ENCODE measurements at regions not wholly inside any gene's neighbourhood (a gene's known extent, or its start where the extent isn't known, plus 50 kb on each side); places are given as distances from the start of the nearest gene placed in this dataset.
"Not testable (repeated sequence)": the region's sequence is repeated elsewhere in the genome, so short reads cannot be mapped to it uniquely, and the experiment has no call there.

DNA sequence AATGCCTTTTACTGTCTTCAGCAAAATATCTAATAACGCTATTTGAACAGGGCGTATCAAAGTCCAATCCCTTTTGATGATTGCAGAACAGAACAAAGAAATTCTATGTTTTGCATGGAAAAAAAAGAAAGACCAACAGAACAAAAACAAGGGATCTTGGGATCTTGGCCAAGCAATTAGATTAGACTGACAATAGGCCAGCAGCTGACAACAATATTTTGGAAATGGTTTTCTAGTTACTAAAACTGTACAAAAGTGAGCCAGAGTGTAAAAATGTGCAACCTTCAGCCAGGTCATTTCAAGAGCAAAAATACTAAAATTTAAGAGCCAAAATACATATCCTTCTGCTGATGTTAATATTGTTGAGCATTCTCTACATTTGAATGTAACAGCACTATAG lies 716.5 kb upstream of the KCND2 start:
- no peaks in the 10 kb centered on the region for H3K36me3 Mint-ChIP-seq (ENCODE audit: insufficient read depth in 2 of 2)
- no peaks in the 10 kb centered on the region for H3K27me3 Mint-ChIP-seq (ENCODE audit: low read depth)

DNA sequence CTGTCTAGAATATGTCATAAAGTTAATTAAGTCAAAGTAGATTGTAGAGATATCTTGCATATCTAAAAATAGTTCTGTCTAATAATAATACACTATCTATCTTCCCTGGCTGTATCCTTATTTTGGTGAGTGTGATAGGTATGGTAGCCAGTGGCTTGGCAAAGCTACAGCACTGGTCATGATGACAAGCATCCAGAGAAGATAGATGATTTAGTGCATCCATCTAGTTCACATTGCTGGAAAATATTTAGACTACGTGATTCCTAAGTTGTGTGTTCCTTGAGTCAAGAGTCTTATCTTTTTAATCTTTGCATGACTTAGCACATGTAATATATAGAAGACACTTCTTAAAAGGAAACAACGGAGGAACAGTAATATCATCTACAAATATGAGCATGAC lies 711.2 kb upstream of the KCND2 start:
- Mint-ChIP-seq H3K4me1 (ENCODE audit: low read depth) (no peaks in the 10 kb centered on the region), H3K4me3 (no peak overlapping the region), H3K36me3 (ENCODE audit: insufficient read depth in 2 of 2) (no peaks in the 10 kb centered on the region), H3K27ac (no peak overlapping the region), H3K27me3 (ENCODE audit: low read depth) (no peaks in the 10 kb centered on the region), H3K9me3 (peaks cover 0 to 3% of the 10 kb centered on the region in 2 donors)
- ATAC-seq (replicated peaks in 1 of 2): no peak
- no peak for DNase-seq

More for the DNA sequence above, 716.5 kb upstream of the KCND2 start:
- DNase-seq (no peak), ATAC-seq (replicated peaks in 1 of 2) (no peak)
- no peaks in the 10 kb centered on the region for H3K4me1 Mint-ChIP-seq (ENCODE audit: low read depth)
- no peak overlapping the region for H3K27ac Mint-ChIP-seq
- peaks cover 2 to 4% of the 10 kb centered on the region in 2 donors for H3K9me3 Mint-ChIP-seq
- no peak overlapping the region for H3K4me3 Mint-ChIP-seq

DNA sequence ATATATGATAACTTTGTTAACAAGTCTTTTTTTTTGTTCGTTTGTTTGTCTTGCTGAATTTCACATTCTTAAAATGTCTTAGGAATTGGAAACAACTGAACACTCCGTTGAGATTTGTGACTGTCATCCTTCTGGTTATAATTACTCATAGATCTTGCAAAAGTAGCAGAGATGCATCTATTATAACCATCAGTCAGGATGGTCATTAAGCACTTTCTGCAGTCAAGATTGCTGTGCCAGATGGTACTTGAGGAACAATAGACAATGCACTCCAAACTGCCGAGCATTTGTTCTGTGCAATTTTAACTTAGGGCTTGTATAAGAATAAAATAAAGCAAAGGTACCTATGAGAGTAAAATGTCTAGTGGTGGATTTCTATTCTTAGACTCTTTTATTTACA lies 710.1 kb upstream of the KCND2 start:
- no peaks in the 10 kb centered on the region for H3K36me3 Mint-ChIP-seq (ENCODE audit: insufficient read depth in 2 of 2)
- no peak overlapping the region for H3K27ac Mint-ChIP-seq
- no peak for ATAC-seq (replicated peaks in 1 of 2)
- H3K27me3 Mint-ChIP-seq (ENCODE audit: low read depth): no peaks in the 10 kb centered on the region
- DNase-seq: no peak
- H3K4me3 Mint-ChIP-seq: no peak overlapping the region
- H3K4me1 Mint-ChIP-seq (ENCODE audit: low read depth): no peaks in the 10 kb centered on the region
- peaks cover 0 to 3% of the 10 kb centered on the region in 2 donors for H3K9me3 Mint-ChIP-seq

DNA sequence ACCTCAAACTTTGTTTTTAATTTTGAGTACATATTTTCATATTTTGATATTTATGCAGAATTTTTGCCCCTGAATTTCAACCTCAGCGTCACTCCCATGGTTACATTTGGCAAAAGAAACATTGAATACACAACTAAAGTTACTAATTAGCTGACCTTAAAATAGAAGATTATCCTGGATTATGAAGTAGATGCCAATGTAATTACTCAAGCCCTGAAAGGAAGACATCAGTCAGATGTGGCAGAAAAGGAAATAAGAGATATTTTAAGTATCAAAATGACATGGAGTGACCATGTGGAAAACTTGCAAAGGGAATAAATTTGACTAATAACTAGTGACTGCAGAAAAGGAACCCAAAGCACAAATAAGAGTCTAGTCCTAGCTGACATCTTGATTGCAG lies 701.3 kb upstream of the KCND2 start:
- no peaks in the 10 kb centered on the region for H3K27me3 Mint-ChIP-seq (ENCODE audit: low read depth)
- no peak overlapping the region for H3K27ac Mint-ChIP-seq
- no peaks in the 10 kb centered on the region for H3K36me3 Mint-ChIP-seq (ENCODE audit: insufficient read depth in 2 of 2)
- DNase-seq: no peak
- H3K4me3 Mint-ChIP-seq: no peak overlapping the region
- ATAC-seq (replicated peaks in 1 of 2): no peak
- H3K9me3 Mint-ChIP-seq: peaks cover 0 to 3% of the 10 kb centered on the region in 2 donors
- no peaks in the 10 kb centered on the region for H3K4me1 Mint-ChIP-seq (ENCODE audit: low read depth)

DNA sequence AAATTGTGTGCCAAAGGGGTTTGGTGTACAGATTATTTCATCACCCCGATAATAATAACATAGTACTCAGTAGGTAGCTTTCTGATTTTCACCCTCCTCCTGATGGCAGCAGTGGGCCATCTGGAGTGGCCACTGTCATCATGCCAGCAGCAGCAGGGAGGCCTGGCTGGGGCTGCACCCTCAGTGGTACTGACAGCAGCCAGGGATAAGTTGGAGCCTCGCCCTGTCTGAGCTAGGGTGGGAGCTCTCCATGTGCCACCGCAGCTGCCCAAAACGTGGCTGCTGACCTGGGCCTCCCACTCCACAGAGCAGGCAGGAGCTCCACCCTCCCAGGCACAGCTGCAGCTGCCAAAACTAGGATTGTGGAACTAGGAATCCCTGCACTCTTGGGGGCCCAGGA lies 700.8 kb upstream of the KCND2 start:
- H3K4me1 Mint-ChIP-seq (ENCODE audit: low read depth): no peaks in the 10 kb centered on the region
- ATAC-seq (replicated peaks in 1 of 2) (no peak), DNase-seq (no peak)
- peaks cover under 1 to 2% of the 10 kb centered on the region in 2 donors for H3K9me3 Mint-ChIP-seq
- H3K27ac Mint-ChIP-seq: no peak overlapping the region
- H3K36me3 Mint-ChIP-seq (ENCODE audit: insufficient read depth in 2 of 2): no peaks in the 10 kb centered on the region
- no peaks in the 10 kb centered on the region for H3K27me3 Mint-ChIP-seq (ENCODE audit: low read depth)
- H3K4me3 Mint-ChIP-seq: no peak overlapping the region

DNA sequence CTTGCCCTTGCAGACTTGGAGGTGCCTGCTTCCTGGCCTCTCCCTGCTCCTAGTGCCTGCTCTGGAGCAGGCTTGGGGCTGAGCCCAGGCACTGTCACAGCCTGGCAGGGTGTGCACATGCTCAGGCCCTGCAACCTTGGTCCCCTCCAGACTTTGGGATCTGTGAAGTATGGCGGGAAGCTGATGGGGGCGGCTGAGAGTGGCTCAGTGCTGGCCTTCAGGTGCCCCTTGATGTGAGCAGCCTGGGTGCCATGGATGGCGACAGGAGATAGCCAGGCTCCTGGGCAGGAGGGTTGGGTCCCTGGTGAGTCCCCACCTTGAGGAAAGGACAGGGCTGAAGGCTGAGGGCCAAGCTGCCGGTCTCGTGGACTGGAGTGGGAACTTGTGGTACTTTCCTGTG lies 700.4 kb upstream of the KCND2 start:
- Mint-ChIP-seq H3K4me3 (no peak overlapping the region), H3K27ac (no peak overlapping the region), H3K4me1 (ENCODE audit: low read depth) (no peaks in the 10 kb centered on the region), H3K27me3 (ENCODE audit: low read depth) (no peaks in the 10 kb centered on the region), H3K9me3 (peaks cover 2% of the 10 kb centered on the region in 2 donors), H3K36me3 (ENCODE audit: insufficient read depth in 2 of 2) (no peaks in the 10 kb centered on the region)
- DNase-seq: no peak
- ATAC-seq (replicated peaks in 1 of 2): no peak

DNA sequence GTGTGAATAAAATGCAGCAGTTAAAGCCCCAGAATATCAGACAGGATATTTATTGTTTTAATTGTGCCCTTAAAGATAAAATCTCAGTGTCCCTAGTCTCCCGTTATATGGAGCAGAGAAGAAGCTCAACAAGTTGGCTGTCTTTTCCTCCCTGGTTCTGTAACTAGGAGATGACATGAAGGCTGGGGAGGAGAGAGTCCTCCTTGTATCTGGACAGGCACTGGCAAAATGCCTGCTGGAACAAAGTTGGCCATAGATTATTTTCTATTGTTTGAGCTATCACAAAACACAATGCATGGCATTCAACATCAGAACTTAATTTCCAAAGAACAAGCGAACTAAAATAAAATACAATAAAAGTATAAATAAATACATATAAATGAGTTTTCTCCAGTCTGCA lies 694.9 kb upstream of the KCND2 start:
- Mint-ChIP-seq H3K9me3 (peaks cover 2% of the 10 kb centered on the region in 2 donors), H3K4me3 (no peak overlapping the region), H3K4me1 (ENCODE audit: low read depth) (no peaks in the 10 kb centered on the region), H3K27ac (no peak overlapping the region), H3K36me3 (ENCODE audit: insufficient read depth in 2 of 2) (no peaks in the 10 kb centered on the region), H3K27me3 (ENCODE audit: low read depth) (no peaks in the 10 kb centered on the region)
- DNase-seq (no peak), ATAC-seq (replicated peaks in 1 of 2) (no peak)

DNA sequence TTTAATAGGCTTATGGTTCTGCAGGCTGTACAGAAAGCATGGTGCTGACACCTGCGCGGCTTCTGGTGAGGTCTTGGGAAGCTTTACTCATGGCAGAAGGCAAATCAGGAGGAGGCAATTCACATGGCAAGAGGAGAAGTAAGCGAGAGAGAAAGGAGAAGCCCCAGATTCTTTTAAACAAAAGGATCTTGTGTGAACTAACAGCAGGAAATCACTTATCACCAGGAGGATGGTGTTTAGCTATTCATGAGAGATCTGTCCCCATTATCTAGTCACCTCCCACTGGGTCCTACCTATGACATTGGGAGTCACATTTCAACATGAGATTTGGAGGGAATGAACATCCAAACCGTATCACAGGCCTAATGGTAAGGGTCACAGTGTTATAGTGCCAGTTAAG lies 678.0 kb upstream of the KCND2 start:
- H3K4me1 Mint-ChIP-seq (ENCODE audit: low read depth): no peaks in the 10 kb centered on the region
- H3K9me3 Mint-ChIP-seq: peaks cover 3 to 4% of the 10 kb centered on the region in 2 donors
- H3K27ac Mint-ChIP-seq: no peak overlapping the region
- H3K36me3 Mint-ChIP-seq (ENCODE audit: insufficient read depth in 2 of 2): no peaks in the 10 kb centered on the region
- no peak for ATAC-seq (replicated peaks in 1 of 2)
- DNase-seq: no peak
- no peak overlapping the region for H3K4me3 Mint-ChIP-seq
- no peaks in the 10 kb centered on the region for H3K27me3 Mint-ChIP-seq (ENCODE audit: low read depth)

DNA sequence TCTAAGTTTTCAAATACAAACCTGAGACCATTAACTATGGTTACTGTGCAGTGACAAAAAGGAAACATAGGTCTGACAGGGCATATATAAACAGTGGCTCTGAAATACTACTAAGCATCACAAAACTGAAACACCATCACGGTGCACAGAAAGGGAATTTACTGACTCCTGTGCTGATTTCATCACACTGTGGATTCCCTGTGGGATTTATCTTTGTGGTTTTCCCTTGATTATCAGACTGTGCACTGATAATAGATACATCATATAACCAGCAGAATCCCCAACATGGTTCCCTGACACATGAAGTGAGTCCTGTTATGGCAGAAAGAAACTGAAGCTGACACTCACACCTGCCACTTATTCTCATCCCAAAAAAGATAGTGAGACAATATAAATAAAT lies 676.3 kb upstream of the KCND2 start:
- no peaks in the 10 kb centered on the region for H3K27me3 Mint-ChIP-seq (ENCODE audit: low read depth)
- ATAC-seq (replicated peaks in 1 of 2): no peak
- no peaks in the 10 kb centered on the region for H3K4me1 Mint-ChIP-seq (ENCODE audit: low read depth)
- H3K9me3 Mint-ChIP-seq: peaks cover 4 to 5% of the 10 kb centered on the region in 2 donors
- H3K4me3 Mint-ChIP-seq: no peak overlapping the region
- H3K36me3 Mint-ChIP-seq (ENCODE audit: insufficient read depth in 2 of 2): peaks cover 0 to 3% of the 10 kb centered on the region in 2 donors
- no peak overlapping the region for H3K27ac Mint-ChIP-seq
- no peak for DNase-seq

DNA sequence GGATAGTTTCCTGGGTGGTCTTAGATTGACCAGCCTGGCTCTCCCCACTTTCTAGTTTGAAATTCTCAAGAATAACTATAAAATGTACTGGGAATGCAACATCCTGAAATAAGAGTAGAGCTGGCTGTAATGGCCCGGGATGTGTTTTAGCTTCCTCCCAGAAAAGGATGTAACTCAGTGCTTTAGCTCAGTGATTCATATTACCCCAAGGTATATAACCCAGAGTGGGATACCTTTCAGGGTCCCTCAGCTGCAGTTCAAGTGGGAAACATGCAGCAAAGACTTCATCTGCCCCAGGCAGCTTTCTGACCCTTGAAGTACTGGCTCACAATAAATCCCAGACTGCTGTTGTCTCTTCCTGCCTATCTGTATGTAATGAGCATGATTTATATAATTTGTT lies 666.7 kb upstream of the KCND2 start:
- no peak for DNase-seq
- H3K27ac Mint-ChIP-seq: no peak overlapping the region
- H3K27me3 Mint-ChIP-seq (ENCODE audit: low read depth): no peaks in the 10 kb centered on the region
- no peak overlapping the region for H3K4me3 Mint-ChIP-seq
- no peak for ATAC-seq (replicated peaks in 1 of 2)
- peaks cover 11 to 12% of the 10 kb centered on the region in 2 donors for H3K9me3 Mint-ChIP-seq
- H3K36me3 Mint-ChIP-seq (ENCODE audit: insufficient read depth in 2 of 2): peaks cover 0 to 2% of the 10 kb centered on the region in 2 donors
- H3K4me1 Mint-ChIP-seq (ENCODE audit: low read depth): no peaks in the 10 kb centered on the region

DNA sequence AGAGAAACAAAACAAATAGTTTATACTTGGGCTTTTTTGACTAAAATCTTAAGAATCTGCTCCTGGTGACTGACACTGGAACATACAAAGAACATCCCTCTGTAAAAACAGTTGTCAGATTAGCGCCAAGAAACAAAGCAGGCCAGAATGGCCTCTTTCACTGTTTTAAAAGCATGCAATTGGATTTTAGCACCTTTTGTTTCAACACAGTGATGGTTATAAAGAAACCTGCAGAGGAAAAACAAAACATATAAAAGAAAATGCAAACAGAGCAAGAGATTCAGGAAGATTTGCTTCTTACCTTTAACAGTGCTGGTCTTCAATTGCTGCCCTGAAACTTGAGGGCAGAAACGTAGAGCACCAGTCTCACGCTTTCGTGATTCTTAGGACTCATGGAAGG lies 652.2 kb upstream of the KCND2 start:
- Mint-ChIP-seq H3K4me3 (no peak overlapping the region), H3K27me3 (ENCODE audit: low read depth) (no peaks in the 10 kb centered on the region), H3K36me3 (ENCODE audit: insufficient read depth in 2 of 2) (no peaks in the 10 kb centered on the region), H3K9me3 (peaks cover 8 to 15% of the 10 kb centered on the region in 2 donors), H3K4me1 (ENCODE audit: low read depth) (no peaks in the 10 kb centered on the region), H3K27ac (no peak overlapping the region)
- ATAC-seq (replicated peaks in 1 of 2): no peak
- no peak for DNase-seq

DNA sequence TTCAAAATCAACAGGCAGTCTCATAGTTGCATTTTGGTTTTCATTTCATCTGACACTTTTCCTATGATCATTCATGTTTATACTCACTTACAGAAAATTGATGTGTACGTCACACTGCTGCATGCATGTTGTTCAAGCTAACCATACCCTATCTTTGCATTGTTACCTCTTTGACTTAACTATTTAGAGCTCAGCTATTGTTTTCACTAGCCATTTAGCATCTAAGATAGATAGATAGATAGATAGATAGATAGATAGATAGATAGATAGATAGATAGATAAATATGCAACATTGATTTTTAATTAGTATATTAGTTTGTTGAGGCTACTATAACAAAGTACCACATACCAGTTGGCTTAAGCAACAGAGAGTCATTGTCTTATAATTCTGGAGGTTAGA lies 649.5 kb upstream of the KCND2 start:
- DNase-seq: no peak
- Mint-ChIP-seq H3K27ac (no peak overlapping the region), H3K36me3 (ENCODE audit: insufficient read depth in 2 of 2) (no peaks in the 10 kb centered on the region), H3K4me3 (no peak overlapping the region), H3K9me3 (peaks cover 6 to 8% of the 10 kb centered on the region in 2 donors), H3K4me1 (ENCODE audit: low read depth) (no peaks in the 10 kb centered on the region), H3K27me3 (ENCODE audit: low read depth) (no peaks in the 10 kb centered on the region)
- no peak for ATAC-seq (replicated peaks in 1 of 2)

DNA sequence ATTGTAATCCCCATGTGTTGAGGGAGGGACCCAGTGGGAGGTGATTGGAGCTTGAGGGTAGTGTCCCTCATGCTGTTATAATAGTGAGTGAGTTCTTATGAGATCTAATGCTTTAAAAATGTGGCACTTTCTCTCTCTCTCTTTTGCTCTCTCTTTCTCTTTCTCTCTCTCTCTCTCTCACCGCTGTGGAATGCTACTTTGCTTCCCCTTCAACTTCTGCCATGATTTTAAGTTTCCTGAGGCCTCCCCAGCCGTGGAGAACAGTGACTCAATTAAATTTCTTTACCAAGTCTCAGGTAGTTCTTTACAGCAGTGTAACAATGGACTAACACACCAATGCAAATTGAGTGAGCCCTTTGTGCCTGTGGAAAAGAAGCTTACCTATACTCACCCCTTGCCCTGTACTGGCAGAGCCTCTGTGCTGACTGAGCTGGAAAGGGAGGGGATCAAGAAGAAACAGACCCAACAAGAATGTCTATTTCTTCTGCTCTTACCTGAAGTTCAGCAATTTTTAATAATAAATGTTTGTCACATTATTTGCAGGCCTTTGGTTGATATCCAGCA lies 642.5 kb upstream of the KCND2 start:
- Mint-ChIP-seq H3K4me1 (ENCODE audit: low read depth) (no peaks in the 10 kb centered on the region), H3K36me3 (ENCODE audit: insufficient read depth in 2 of 2) (no peaks in the 10 kb centered on the region), H3K9me3 (peaks cover 1 to 3% of the 10 kb centered on the region in 2 donors), H3K4me3 (no peak overlapping the region), H3K27me3 (ENCODE audit: low read depth) (no peaks in the 10 kb centered on the region), H3K27ac (no peak overlapping the region)
- ATAC-seq (replicated peaks in 1 of 2) (no peak), DNase-seq (no peak)

DNA sequence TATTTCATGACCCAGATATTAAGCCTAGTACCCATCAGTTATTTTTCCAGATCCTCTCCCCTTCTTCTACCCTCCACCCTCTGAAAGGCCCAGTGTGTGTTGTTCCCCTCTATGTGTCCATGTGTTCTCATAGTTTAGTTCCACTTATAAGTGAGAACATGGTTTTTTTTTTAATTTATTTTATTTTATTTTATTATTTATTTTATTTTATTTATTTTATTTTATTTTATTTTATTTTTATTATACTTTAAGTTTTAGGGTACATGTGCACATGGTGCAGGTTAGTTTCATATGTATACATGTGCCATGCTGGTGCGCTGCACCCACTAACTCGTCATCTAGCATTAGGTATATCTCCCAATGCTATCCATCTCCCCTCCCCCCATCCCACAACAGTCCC lies 639.2 kb upstream of the KCND2 start:
- not testable (repeated sequence) for DNase-seq; H3K4me1 Mint-ChIP-seq (ENCODE audit: low read depth); ATAC-seq (replicated peaks in 1 of 2); H3K27me3 Mint-ChIP-seq (ENCODE audit: low read depth); H3K4me3 Mint-ChIP-seq; H3K9me3 Mint-ChIP-seq; H3K27ac Mint-ChIP-seq; H3K36me3 Mint-ChIP-seq (ENCODE audit: insufficient read depth in 2 of 2)

All from activated T-cell treated with anti-CD3 and anti-CD28 coated beads, Interleukin-2, amount 50 U/mL, for 72 hours (primary cell).